ENCODE measurements at regions not wholly inside any gene's neighbourhood (a gene's known extent, or its start where the extent isn't known, plus 50 kb on each side); places are given as distances from the start of the nearest gene placed in this dataset.

DNA sequence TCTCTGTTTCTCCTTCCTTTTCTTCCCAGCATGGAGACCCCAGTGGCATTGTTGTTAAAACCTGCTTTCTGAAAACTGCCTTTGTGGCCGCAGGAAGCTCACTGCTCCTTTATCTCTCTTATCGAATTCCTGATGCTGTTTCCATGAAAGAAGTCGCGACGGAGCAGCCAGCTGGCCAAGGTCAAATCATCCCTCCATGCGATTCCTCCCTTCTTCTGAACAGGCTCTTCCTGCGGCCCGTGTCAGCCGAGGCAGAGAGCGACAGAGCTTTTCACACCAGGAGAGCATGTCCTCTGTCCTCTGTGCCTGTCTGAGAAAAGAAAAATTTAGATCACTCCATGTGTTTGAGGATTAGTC lies 242.1 kb upstream of the PITRM1 start:
- no peak for DNase-seq (ENCODE audit: low read depth)
- no peaks in the 10 kb centered on the region for H3K36me3 ChIP-seq (ENCODE audit: control insufficient read depth, insufficient read depth, low read length)
- no peaks in the 10 kb centered on the region for H3K27me3 ChIP-seq (ENCODE audit: control insufficient read depth, insufficient read depth, low read length)
- TF ChIP-seq, protein P1, sequence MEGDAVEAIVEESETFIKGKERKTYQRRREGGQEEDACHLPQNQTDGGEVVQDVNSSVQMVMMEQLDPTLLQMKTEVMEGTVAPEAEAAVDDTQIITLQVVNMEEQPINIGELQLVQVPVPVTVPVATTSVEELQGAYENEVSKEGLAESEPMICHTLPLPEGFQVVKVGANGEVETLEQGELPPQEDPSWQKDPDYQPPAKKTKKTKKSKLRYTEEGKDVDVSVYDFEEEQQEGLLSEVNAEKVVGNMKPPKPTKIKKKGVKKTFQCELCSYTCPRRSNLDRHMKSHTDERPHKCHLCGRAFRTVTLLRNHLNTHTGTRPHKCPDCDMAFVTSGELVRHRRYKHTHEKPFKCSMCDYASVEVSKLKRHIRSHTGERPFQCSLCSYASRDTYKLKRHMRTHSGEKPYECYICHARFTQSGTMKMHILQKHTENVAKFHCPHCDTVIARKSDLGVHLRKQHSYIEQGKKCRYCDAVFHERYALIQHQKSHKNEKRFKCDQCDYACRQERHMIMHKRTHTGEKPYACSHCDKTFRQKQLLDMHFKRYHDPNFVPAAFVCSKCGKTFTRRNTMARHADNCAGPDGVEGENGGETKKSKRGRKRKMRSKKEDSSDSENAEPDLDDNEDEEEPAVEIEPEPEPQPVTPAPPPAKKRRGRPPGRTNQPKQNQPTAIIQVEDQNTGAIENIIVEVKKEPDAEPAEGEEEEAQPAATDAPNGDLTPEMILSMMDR (IDR thresholded peaks at IDR 0.05; ENCODE audit: insufficient read depth, low read length, poor library complexity, severe bottlenecking): no peak
- no peak overlapping the region for H3K4me3 ChIP-seq (ENCODE audit: low read depth, low read length)

DNA sequence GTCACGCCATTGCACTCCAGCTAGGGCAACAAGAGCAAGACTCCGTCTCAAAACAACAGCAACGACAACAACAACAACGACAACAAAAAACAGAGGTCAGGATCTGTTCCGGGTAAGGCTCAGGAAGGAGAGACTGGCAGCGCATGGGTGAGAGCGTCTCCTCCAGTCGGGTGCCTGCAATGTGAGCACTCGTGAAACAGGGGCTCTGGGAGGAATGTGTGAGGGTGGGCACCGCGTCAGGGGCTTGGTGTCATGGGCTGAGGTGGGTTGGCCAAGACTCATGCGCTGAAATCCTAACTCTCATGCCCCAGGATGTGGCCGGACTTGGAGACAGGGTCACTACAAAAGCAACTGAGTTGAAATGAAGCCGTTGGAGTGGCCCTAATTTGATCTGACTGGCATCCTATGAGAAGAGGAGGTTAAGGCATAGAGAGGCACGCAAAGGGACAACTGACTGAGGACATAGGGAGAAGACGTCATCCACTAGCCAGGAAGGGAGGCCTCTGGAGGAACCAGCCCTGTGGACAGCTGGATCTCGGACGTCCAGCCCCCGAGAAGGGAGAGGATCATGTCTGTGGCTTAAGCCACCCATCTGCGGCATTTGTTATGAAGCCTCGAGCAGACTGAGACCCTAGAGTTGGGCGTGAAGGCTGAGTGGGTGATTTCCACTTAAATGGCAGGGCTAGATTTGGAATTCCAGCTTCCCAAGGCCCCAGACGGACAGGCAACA lies 241.5 kb upstream of the PITRM1 start:
- no peaks in the 10 kb centered on the region for H3K36me3 ChIP-seq (ENCODE audit: control insufficient read depth, insufficient read depth, low read length)
- TF ChIP-seq, protein P1 (IDR thresholded peaks at IDR 0.05; ENCODE audit: insufficient read depth, low read length, poor library complexity, severe bottlenecking): no peak
- no peak for DNase-seq (ENCODE audit: low read depth)
- H3K4me3 ChIP-seq (ENCODE audit: low read depth, low read length): no peak overlapping the region
- no peaks in the 10 kb centered on the region for H3K27me3 ChIP-seq (ENCODE audit: control insufficient read depth, insufficient read depth, low read length)

DNA sequence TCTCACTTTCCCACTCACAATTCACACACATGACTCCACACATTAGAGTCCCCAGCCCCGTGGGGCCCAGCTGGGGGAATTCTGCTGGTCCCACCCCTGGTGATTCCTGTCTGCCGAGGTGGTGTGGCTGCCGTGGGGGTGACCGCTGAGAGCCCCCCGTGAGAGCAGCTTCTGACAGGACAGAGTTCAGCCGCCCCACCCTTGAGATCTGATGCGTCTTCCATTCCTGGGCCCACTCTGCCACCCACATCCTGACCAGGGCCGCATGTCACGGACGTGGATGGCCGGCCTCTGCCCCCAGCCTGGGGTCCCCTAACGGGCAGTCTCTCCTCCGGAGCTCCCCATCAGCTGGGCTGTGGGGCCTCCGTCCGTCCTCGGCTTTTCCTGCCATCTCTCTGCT lies 240.1 kb upstream of the PITRM1 start:
- DNase-seq (ENCODE audit: low read depth): no peak
- Histone ChIP-seq H3K27me3 (ENCODE audit: control insufficient read depth, insufficient read depth, low read length) (no peaks in the 10 kb centered on the region), H3K36me3 (ENCODE audit: control insufficient read depth, insufficient read depth, low read length) (no peaks in the 10 kb centered on the region), H3K4me3 (ENCODE audit: low read depth, low read length) (no peak overlapping the region)
- TF ChIP-seq, protein P1 (IDR thresholded peaks at IDR 0.05; ENCODE audit: insufficient read depth, low read length, poor library complexity, severe bottlenecking): no peak

DNA sequence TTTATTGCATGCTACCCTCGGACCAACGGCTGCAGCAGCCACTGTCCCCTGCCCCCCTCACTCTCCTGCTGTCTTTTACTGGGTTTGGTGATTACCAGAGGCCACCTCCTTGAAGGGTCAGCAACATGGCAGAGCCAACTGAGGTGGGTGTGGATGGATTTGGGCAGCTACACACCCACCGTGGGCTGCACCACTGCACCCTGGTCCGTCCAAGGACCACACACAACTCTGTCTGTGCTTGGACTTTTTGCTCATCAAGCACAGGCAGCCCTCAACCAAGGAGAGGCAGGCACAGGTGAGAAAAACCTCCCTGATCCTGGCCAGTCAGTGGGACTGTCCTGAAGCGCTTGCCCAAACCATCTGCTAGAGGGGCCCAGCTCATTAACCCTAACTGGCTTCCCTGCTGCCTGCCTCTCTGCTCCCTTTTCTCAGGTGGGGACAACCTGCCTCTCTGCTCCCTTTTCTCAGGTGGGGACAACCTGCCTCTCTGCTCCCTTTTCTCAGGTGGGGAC lies 239.5 kb upstream of the PITRM1 start:
- H3K36me3 ChIP-seq (ENCODE audit: control insufficient read depth, insufficient read depth, low read length): no peaks in the 10 kb centered on the region
- H3K27me3 ChIP-seq (ENCODE audit: control insufficient read depth, insufficient read depth, low read length): no peaks in the 10 kb centered on the region
- no peak for DNase-seq (ENCODE audit: low read depth)
- TF ChIP-seq, protein P1 (IDR thresholded peaks at IDR 0.05; ENCODE audit: insufficient read depth, low read length, poor library complexity, severe bottlenecking): no peak
- H3K4me3 ChIP-seq (ENCODE audit: low read depth, low read length): no peak overlapping the region

DNA sequence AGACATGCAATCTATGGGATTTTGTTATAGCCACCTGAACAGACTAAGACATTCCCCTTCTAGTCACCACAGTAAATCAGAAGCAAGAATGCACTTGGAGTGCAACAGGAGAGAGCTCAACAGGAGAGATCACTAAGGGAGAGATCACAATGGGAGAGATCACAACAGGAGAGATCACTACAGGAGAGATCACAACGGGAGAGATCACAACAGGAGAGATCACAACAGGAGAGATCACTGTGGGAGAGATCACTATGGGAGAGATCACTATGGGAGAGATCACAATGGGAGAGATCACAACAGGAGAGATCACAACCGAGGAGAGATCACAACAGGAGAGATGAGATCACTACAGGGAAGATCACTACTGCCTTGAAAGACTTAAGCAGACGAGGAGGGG lies 238.5 kb upstream of the PITRM1 start:
- no peak overlapping the region for H3K4me3 ChIP-seq (ENCODE audit: low read depth, low read length)
- TF ChIP-seq, protein P1 (IDR thresholded peaks at IDR 0.05; ENCODE audit: insufficient read depth, low read length, poor library complexity, severe bottlenecking): no peak
- no peaks in the 10 kb centered on the region for H3K36me3 ChIP-seq (ENCODE audit: control insufficient read depth, insufficient read depth, low read length)
- no peaks in the 10 kb centered on the region for H3K27me3 ChIP-seq (ENCODE audit: control insufficient read depth, insufficient read depth, low read length)
- DNase-seq (ENCODE audit: low read depth): no peak

DNA sequence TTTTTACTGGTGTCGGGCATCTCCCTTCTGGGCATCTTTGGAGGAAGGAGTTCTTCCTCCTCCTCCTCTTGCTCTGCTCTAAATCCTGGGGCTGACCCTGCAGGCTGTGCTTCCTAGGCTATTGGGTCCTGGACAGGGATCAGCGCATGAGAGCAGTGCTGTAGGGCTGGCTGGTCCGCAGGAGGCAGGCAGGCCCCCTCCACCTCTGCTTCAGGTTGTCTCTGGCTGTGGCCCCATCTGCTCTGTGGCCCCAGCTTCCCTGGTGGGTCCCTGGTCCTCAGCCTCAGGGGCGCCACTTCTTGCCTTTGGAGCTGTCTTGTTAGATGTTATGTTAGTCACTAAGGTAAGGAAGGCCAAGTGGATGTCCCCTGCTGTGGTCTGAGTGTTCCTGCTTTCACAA lies 237.3 kb upstream of the PITRM1 start:
- Histone ChIP-seq H3K4me3 (ENCODE audit: low read depth, low read length) (no peak overlapping the region), H3K27me3 (ENCODE audit: control insufficient read depth, insufficient read depth, low read length) (no peaks in the 10 kb centered on the region), H3K36me3 (ENCODE audit: control insufficient read depth, insufficient read depth, low read length) (no peaks in the 10 kb centered on the region)
- DNase-seq (ENCODE audit: low read depth): no peak
- TF ChIP-seq, protein P1 (IDR thresholded peaks at IDR 0.05; ENCODE audit: insufficient read depth, low read length, poor library complexity, severe bottlenecking): no peak

Measured in kidney epithelial cell (primary cell).